GM12872 (cell line): ENCODE measurements at regions not wholly inside any gene's neighbourhood (a gene's known extent, or its start where the extent isn't known, plus 50 kb on each side); places are given as distances from the start of the nearest gene placed in this dataset.
A peak's percentile ranks its signal among the peaks of the same experiment; 100 is the strongest.

Experiments
- CTCF ChIP-seq: IDR thresholded peaks from 3 replicates; pipeline ENCODE4 v1.5.1; 2011; ENCODE audit warnings: low read depth, mild to moderate bottlenecking, low read length, moderate library complexity; ENCODE audit not compliant: insufficient read depth

- no peak for TF ChIP-seq CTCF
These were observed 121.2 kb downstream of the TLE3 start for GRCh38 chr15:69976366-69976994.

- no peak for TF ChIP-seq CTCF
These were observed 119.1 kb downstream of the TLE3 start for GRCh38 chr15:69978603-69979002.

GRCh38 chr15:69979262-69979661, 118.5 kb downstream of the TLE3 start:
- TF ChIP-seq CTCF: peak; percentile 74

- no peak for TF ChIP-seq CTCF
These were observed 117.9 kb downstream of the TLE3 start for GRCh38 chr15:69979783-69980182.

GRCh38 chr15:69980341-69981059, 117.2 kb downstream of the TLE3 start:
- TF ChIP-seq CTCF: peak; percentile 16; the same call in 1 of the 3 replicates

GRCh38 chr15:69982037-69982436, 115.7 kb downstream of the TLE3 start:
- TF ChIP-seq CTCF: no peak

GRCh38 chr15:69983696-69984265, 113.9 kb downstream of the TLE3 start:
- TF ChIP-seq CTCF: no peak
